CD4-positive, alpha-beta T cell treated with Interleukin-15 for 1 hour (primary cell): ENCODE measurements at regions not wholly inside any gene's neighbourhood (a gene's known extent, or its start where the extent isn't known, plus 50 kb on each side); places are given as distances from the start of the nearest gene placed in this dataset.
A peak's percentile ranks its signal among the peaks of the same experiment; 100 is the strongest.

Source experiments
- DNase-seq: peaks from one replicate; pipeline ENCODE4 v3.0.0-alpha.2; 2020

DNA sequence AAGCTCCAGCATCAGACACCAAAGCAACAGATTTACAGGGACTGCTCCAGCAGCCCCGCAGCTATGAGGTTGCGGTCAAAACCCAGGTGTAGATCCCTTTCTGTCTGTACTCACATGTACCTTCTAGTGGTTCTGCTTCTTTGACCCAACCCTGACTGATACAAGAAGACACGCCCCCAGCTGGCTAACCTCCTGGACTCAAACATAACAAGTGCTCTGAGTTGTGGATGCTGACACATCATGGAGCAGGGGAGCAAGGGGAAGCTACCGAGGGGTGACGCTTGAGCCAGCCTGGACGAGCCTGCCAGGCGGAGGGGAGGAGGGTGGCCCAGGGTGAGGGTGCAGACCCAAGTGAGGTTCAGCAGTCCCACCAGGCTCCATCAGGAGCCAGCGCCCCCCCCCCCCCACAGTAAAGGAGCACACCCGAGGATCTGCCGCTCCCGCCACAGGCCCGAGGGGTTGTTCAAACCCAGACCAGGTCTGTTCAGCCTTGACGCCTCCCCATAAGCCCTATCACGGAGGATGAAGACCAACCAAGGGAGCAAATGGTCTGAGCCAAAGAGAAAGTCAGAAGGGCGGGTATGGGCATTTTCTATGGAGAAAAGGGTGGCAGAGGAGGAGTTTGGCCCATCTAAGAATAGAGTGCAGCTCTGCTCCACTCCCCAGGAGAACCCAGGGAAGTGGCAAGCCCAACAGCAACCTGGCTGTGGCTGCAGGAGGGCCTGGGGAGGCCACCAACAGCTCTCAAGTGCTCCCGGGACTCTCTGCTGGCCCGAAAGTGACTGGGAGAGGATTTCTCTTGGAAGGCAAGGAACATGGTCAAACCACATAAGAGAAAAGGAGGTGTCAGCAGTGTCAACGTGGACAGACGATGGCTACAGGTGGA lies 229.4 kb downstream of the BCL11B start:
- no peak for DNase-seq

DNA sequence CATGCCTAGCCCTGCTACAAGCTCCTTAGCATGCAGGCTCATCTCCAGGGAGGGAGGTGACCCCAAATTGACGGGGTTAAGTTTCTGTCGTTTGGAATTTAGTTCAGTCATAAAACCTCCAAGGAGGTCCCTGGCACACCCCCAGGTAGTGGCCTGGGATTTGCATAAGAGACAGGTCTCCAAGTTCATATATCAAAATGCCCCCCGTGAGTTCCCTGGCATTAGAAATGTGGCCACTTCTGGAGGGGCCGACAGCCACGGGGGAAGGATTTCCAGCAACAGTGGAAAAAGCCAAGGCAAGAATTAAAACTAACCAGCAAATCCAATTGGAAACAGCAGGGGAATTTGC lies 228.8 kb downstream of the BCL11B start:
- DNase-seq = no peak

DNA sequence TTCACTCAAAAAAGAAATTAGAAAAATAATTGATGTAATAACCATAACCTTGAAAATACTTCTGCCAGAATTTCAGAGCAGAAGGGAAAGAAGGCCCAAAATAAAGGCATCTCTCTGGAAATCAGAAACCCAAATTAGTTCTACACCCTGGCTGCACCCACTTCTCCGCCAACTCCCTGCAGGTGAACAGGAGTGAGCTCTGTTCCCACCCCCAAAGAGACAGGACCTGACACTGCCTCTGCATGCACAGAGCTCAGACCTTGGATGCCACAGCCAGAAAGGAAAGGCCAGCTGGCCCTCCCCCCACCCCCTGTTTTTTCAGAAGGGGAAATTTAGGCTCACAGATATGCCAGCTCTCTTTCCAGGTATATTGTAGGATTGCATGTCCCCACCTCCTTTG lies 228.2 kb downstream of the BCL11B start:
- DNase-seq = no peak

DNA sequence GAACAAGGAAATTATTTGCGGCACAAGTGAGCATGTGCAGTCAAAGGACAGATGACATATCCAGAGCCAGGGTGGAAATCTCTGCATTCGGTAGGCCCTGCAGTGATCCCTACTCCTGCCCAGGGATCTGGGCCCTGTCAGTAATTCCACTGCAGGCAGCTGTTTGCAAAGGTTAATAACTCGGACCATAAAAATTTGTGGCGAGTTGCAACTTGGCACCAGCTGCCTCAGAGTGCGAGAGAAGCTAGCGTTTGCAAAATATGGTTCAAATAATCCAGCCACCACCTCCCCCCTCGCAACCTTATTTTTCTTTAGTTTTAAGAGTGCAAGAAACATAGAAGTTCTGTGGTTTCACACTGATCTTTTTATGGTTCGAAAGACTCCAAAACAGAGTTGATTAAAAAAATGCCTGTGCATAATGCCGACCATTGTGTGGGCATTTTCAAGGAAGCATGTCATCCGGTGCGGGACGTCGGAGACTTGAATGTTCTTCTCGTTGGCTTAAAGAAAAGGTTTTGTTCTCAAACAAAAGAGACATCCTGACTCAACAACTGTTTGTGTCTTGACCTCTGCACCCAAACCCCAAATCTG lies 224.5 kb downstream of the BCL11B start:
- no peak for DNase-seq

- DNase-seq = no peak
Observed at GRCh38 chr14:99050309-99050708, 221.7 kb downstream of the BCL11B start.

DNA sequence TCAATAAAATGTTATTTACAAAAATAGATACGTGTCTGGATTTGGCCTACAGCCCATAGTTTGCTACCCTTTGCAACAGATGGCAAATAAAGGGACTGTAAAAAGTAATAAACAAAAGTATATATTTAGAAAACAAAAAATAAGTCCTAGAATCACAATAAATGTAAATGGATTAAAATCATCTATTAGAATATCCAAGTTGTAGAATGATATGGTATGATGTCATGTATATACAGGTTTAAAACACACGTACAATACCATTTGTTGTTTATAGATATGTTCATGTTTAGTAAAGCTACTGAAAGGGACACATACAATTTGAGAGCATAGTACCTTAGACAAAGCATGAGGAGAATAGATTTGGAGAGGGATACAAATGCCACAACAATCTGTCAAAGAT lies 219.5 kb downstream of the BCL11B start:
- DNase-seq = no peak

DNA sequence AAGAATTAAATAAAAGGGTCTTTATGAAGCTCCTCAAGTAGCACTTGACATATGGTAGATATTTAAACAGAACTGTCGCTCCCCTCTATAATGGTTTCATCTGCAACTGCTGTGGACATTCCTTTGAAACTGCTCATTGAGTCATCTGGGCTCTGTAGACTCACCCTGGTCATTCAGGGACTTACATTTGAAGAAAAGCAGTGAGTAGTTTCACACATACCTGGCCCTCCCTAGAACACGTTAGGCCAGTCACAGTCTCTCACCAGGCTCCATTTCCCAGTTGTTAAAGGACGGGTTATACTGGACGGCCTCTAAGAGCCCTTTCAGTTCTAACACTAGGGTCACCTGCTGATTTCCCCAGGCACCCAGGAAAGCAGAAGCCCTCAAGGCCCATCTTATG lies 217.0 kb downstream of the BCL11B start:
- no peak for DNase-seq

GRCh38 chr14:99055816-99056215 lies 216.2 kb downstream of the BCL11B start:
- peak; percentile 44 for DNase-seq

DNA sequence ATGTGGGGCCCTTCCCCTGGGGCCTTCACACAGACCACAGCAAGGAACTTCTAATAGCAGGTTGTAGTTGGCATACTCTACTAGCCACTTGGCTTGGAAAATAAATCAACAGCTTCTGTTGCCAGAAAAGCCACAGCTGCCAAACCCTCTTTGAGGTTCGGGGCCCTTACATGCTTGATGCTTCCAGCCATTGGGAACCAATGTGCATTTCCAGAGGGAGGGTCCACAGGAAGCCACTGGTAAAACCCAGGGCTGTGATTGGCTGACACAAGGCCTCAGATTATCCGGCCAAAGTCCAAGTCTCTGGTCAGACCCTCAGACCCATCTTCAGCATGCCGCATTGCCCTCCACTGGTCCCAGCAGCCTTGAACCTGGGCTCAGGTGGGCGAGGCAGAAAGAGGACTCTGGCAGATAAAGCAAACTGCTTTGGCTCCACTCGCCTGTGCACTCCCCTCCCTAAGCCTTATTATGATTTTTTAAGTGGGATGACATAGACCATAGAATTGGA lies 214.4 kb downstream of the BCL11B start:
- no peak for DNase-seq

- DNase-seq = no peak
Observed at GRCh38 chr14:99058542-99058941, 213.5 kb downstream of the BCL11B start.

GRCh38 chr14:99062216-99062615 lies 209.8 kb downstream of the BCL11B start:
- DNase-seq = no peak

DNA sequence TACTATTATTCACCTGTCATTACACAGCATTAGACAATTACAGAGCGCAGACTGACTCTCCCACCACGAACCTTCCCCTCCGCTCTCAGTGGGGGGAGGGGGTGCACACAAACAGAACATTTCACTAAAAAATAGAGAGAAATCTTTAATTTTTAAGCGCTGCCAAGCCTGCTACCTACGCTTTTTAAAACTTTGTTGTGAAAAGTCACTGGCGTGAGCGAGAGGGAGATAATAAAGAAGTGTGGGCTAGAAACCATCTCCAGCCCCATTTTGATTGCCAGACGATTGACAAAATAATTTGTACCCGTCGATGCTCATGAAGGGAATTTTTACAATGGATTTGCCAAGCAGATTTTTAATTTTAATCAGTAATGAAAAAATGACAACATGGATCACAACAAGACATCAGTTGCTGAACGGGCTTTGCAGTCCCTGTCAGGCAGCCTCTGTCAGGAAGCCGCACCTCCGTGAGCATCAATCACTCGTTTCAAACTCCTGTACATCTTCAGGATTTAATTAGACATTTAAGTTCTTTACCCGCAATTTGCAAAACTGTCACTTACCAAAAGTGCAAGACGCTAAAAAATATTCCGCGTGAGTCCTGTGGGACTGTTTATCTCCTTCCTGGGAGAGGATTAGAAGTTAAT lies 209.1 kb downstream of the BCL11B start:
- DNase-seq = no peak

- no peak for DNase-seq
Observed at GRCh38 chr14:99063620-99064225, 208.3 kb downstream of the BCL11B start.

- no peak for DNase-seq
Observed at GRCh38 chr14:99064262-99064954, 207.6 kb downstream of the BCL11B start.

DNA sequence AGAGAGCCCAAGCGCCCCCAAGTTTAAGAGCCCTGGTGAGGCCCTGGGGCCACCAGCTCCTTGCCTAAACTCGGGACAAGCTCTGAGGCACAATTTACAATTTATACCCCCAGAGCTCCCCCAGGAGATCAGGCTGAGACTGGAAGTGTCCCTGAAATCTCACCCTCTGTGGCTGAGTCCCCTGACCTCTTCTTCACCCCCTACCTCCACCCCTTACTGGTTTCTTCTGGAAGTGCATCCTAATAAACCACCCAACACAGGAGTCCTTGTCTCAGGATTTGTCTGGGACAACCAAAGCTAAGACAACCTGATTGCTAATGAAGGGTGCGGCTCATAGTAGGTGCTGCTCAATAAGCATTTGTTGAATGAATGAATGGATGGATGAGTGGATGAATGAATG lies 206.4 kb downstream of the BCL11B start:
- DNase-seq = no peak

DNA sequence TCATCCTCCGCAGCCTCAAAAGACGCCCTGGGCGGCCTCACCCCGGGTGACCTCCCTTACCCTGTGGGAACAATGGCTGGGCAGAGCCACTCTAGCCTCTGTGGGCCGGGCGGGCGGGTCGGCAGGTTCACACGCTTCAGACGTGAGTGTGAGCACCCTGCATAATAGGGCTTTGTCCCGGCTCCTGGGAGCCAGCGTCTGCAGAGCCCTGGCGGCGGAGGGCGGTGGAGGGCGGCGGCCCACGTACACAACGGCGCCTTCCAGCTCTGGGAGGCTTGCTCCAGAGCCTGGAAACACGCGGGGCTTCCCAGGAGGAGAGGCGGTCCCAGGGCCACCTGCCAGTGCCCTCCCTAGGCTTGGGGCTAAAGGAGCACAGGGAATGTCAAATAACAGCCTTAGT lies 205.6 kb downstream of the BCL11B start:
- no peak for DNase-seq

- DNase-seq = no peak
Observed at GRCh38 chr14:99067141-99067920, 204.7 kb downstream of the BCL11B start.

DNA sequence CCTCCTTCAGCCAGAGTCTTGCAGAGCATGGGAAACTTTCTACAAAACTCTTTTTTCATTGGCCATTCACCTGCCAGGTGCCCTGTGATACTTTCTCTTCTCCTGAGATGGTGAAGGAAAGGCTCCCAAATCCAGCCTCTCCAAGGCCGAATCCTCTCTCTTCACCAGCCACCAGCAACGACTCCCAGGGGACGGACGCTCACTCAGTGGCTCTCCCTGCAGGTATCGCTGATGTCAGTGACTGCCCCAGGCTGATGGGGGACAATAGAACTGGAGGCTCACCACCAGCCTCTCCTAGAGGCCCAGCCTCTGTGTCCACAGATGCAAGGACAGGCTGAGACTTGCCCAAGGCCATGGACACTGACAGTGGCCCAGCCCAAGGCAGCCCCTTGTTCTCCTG lies 204.1 kb downstream of the BCL11B start:
- no peak for DNase-seq

DNA sequence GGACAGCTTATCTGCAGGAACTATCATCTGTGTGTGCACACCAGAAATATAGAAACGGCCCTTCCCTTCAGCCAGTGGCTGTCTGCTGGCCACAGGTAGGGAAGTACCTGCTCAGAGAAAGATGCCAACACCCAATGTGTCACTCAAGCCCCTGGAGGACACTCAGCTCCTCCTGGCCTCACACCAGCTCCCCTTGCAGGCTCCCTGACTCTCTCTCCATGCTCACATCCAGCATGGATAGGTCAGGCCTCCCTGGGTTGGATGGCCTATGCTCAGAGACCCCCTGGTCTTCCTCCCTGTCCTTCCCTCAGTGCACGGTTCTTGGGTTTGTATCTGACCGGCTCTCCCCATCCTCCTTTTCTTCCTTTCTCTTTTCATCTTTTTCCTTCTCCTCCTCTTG lies 202.1 kb downstream of the BCL11B start:
- DNase-seq = no peak

GRCh38 chr14:99072433-99072832 lies 199.6 kb downstream of the BCL11B start:
- no peak for DNase-seq

DNA sequence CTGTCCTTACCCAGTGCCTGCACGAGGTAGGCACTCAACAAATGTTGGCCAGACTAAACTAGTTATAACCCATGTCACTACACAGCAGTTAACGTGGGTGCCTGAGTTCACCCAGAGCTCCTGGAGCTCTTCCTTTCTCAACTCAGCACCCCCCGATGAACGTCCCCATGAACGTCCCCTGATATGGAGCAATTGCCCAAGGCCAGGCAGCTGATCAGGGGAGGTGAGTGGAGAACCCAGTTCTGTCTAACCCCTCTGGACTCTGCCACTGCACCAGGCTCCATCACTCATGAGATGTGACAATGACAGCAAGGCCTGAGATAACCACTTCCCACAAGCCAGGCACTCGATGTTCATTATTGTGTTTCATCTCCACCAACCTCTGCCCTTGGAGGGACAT lies 199.0 kb downstream of the BCL11B start:
- no peak for DNase-seq

DNA sequence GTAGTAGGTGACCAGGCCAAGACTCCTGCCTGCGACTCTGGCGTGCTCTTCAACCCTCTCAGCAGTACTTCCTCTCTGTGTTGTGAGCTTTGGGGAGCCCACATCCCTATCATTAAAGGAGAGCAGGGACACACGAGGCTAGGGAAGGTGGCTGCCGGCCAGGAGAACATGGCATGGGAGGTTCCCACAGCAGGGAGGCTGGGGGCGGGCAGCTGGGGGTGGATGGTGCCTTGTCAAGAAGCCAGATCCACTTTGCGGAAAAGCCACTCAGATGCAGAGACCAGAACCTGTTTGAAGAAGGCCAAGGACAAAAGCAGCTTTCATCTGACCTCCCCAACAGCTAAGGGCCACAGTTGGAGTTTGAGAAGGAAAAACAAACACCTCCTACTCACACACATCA lies 198.6 kb downstream of the BCL11B start:
- DNase-seq = no peak
